Loucy (cell line): ENCODE measurements at regions not wholly inside any gene's neighbourhood (a gene's known extent, or its start where the extent isn't known, plus 50 kb on each side); places are given as distances from the start of the nearest gene placed in this dataset.

Experiments
- H2AFZ ChIP-seq: fragments of 200-600 bp; sonication (generic); 2 replicates; pipeline ENCODE4 v1.6.0; 2016; ENCODE audit warnings: antibody characterized with exemption, mild to moderate bottlenecking, low read length, moderate library complexity
- H3F3A ChIP-seq: fragments of 200-600 bp; 2 replicates; pipeline ENCODE4 v1.6.0; 2016; ENCODE audit warnings: antibody characterized with exemption, low read depth, mild to moderate bottlenecking
- H3K27me3 ChIP-seq: fragments of 200-600 bp; sonication (generic); 2 replicates; pipeline ENCODE4 v1.6.1; 2014; ENCODE audit warnings: low read length, mild to moderate bottlenecking; ENCODE audit not compliant: insufficient read depth, poor library complexity, severe bottlenecking
- H3K36me3 ChIP-seq: fragments of 200-600 bp; sonication (generic); 2 replicates; pipeline ENCODE4 v1.6.1; 2016; ENCODE audit warnings: low read length; ENCODE audit not compliant: insufficient read depth
- H3K4me1 ChIP-seq: fragments of 200-600 bp; sonication (generic); 2 replicates; pipeline ENCODE4 v1.5.1; 2014; ENCODE audit warnings: low read length, mild to moderate bottlenecking; ENCODE audit not compliant: insufficient read depth, poor library complexity, severe bottlenecking
- H3K4me2 ChIP-seq: fragments of 200-600 bp; sonication (generic); 2 replicates; pipeline ENCODE4 v1.6.0; 2014; ENCODE audit warnings: antibody characterized with exemption, low read length, low read depth, mild to moderate bottlenecking; ENCODE audit not compliant: poor library complexity, severe bottlenecking
- H3K4me3 ChIP-seq: fragments of 200-600 bp; sonication (generic); 2 replicates; pipeline ENCODE4 v1.5.1; 2014; ENCODE audit warnings: low read length, mild to moderate bottlenecking, mixed read lengths; ENCODE audit not compliant: poor library complexity, severe bottlenecking
- H3K79me2 ChIP-seq: fragments of 200-600 bp; sonication (generic); 2 replicates; pipeline ENCODE4 v1.6.1; 2014; ENCODE audit warnings: low read length; ENCODE audit not compliant: insufficient read depth
- H3K9ac ChIP-seq: fragments of 200-600 bp; sonication (generic); 2 replicates; pipeline ENCODE4 v1.6.0; 2014; ENCODE audit warnings: mild to moderate bottlenecking, low read depth, low read length, moderate library complexity; ENCODE audit not compliant: poor library complexity, severe bottlenecking
- H3K9me2 ChIP-seq: fragments of 200-600 bp; sonication (generic); replicated peaks from 2 replicates; pipeline ENCODE4 v1.6.1; 2016; ENCODE audit warnings: low read depth, low read length, mixed read lengths
- H3K9me3 ChIP-seq: fragments of 200-600 bp; sonication (generic); 2 replicates; pipeline ENCODE4 v1.6.1; 2014; ENCODE audit warnings: mild to moderate bottlenecking, antibody characterized with exemption, low read length, low read depth; ENCODE audit not compliant: insufficient read depth
- H4K20me1 ChIP-seq: fragments of 200-600 bp; sonication (generic); 2 replicates; pipeline ENCODE4 v1.6.0; 2014; ENCODE audit warnings: antibody characterized with exemption, low read length, mild to moderate bottlenecking; ENCODE audit not compliant: insufficient read depth, poor library complexity, severe bottlenecking
- CTCF ChIP-seq: fragments of 200-600 bp; sonication (generic); conservative IDR thresholded peaks from 2 replicates; pipeline ENCODE4 v1.5.1; 2014; ENCODE audit warnings: mild to moderate bottlenecking, antibody characterized with exemption, low read length
- EZH2phosphoT487 ChIP-seq: fragments of 200-600 bp; IDR thresholded peaks from 2 replicates; pipeline ENCODE4 v1.6.1; 2018; ENCODE audit warnings: antibody characterized with exemption, mild to moderate bottlenecking, moderate library complexity, borderline replicate concordance

DNA sequence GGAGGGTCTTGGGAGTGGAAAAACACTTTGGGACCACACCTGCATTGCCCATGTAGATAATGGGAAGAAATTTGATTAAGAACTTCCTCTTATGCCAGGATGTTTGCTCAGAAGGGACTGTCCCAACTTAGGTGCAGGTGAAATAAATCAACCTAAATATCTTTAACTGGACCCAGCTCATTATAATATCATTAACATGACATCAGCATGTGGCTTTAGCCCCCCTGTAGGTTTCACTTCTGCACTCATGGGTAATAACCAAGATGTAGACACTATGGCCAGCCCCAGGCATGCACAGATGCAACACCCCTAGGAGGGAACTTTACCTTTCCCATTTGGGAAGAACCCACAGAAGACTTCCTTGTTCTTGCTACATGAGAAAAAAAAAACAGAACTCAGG lies 227.4 kb upstream of the ZNF804A start:
- H3K9me3 ChIP-seq, result no peaks in the 10 kb centered on the region
- no peak overlapping the region for H3K9ac ChIP-seq
- H3K4me3 ChIP-seq, result no peak overlapping the region
- TF ChIP-seq EZH2phosphoT487, result no peak
- no peak for TF ChIP-seq CTCF
- H4K20me1 ChIP-seq, result no peaks in the 10 kb centered on the region
- no peaks in the 10 kb centered on the region for H3K36me3 ChIP-seq
- H3K79me2 ChIP-seq, result no peaks in the 10 kb centered on the region
- no peak overlapping the region for H3K4me2 ChIP-seq
- H3F3A ChIP-seq, result no peaks in the 10 kb centered on the region
- no peaks in the 10 kb centered on the region for H3K4me1 ChIP-seq
- H2AFZ ChIP-seq, result no peak overlapping the region
- H3K27me3 ChIP-seq, result no peaks in the 10 kb centered on the region
- no peaks in the 10 kb centered on the region for H3K9me2 ChIP-seq

GRCh38 chr2:184371641-184372040 lies 226.7 kb upstream of the ZNF804A start:
- Histone ChIP-seq H4K20me1 (no peaks in the 10 kb centered on the region), H2AFZ (no peak overlapping the region), H3K9me3 (no peaks in the 10 kb centered on the region), H3K36me3 (no peaks in the 10 kb centered on the region), H3K27me3 (no peaks in the 10 kb centered on the region), H3K9ac (no peak overlapping the region), H3K79me2 (no peaks in the 10 kb centered on the region), H3K4me2 (no peak overlapping the region), H3K4me3 (no peak overlapping the region), H3K9me2 (no peaks in the 10 kb centered on the region), H3K4me1 (no peaks in the 10 kb centered on the region), H3F3A (no peaks in the 10 kb centered on the region)
- no peak for TF ChIP-seq CTCF
- TF ChIP-seq EZH2phosphoT487, result no peak

GRCh38 chr2:184372484-184372883 lies 225.8 kb upstream of the ZNF804A start:
- Histone ChIP-seq H3K4me3 (no peak overlapping the region), H3K4me2 (no peak overlapping the region), H3K9me3 (no peaks in the 10 kb centered on the region), H3K36me3 (no peaks in the 10 kb centered on the region), H3K27me3 (no peaks in the 10 kb centered on the region), H3K4me1 (no peaks in the 10 kb centered on the region), H3K79me2 (no peaks in the 10 kb centered on the region), H3F3A (no peaks in the 10 kb centered on the region), H2AFZ (no peak overlapping the region), H3K9me2 (no peaks in the 10 kb centered on the region), H3K9ac (no peak overlapping the region), H4K20me1 (no peaks in the 10 kb centered on the region)
- TF ChIP-seq CTCF (no peak), EZH2phosphoT487 (no peak)
